ENCODE measurements at regions not wholly inside any gene's neighbourhood (a gene's known extent, or its start where the extent isn't known, plus 50 kb on each side); places are given as distances from the start of the nearest gene placed in this dataset.

DNA sequence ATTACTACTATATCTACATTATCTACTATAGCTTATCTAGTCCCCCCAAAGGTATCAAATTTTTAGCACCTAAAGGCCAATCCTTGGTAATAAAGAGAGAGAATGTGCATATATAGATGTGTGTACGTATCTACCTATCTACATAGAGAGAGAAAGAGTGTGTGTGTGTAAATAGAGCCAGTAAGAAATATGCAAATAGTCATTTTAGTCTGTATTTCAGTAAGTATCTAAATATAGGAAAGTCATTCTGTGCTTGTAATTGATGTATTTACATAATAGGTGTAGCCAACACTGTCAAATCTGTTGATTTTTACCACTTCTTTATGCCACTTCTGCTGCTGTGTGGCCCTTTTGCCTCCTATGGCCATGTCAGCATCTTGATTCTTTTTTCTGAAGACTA lies 284.5 kb upstream of the TFPI start:
- Histone ChIP-seq H4K91ac (ENCODE audit: low read length) (no peak overlapping the region), H3K9me3 (ENCODE audit: control insufficient read depth, low read length) (no peaks in the 10 kb centered on the region), H3K27ac (ENCODE audit: low read length, poor library complexity, severe bottlenecking) (no peak overlapping the region), H3K4me1 (ENCODE audit: control insufficient read depth, insufficient read depth, low read depth, low read length) (no peaks in the 10 kb centered on the region), H3K27me3 (ENCODE audit: control insufficient read depth in 1 of 2, insufficient read depth in 1 of 2, low read length in 2 of 2) (no peaks in the 10 kb centered on the region), H3K18ac (ENCODE audit: low read depth in 1 of 2, low read length in 2 of 2) (no peak overlapping the region), H2BK15ac (ENCODE audit: low read depth, poor library complexity, severe bottlenecking) (no peak overlapping the region), H3K14ac (ENCODE audit: low read length in 2 of 2) (no peak overlapping the region), H2BK120ac (ENCODE audit: low read depth, low read length) (no peak overlapping the region), H3K4ac (ENCODE audit: low read depth in 1 of 2, low read length in 2 of 2) (no peak overlapping the region), H4K8ac (ENCODE audit: low read length) (no peak overlapping the region), H3K4me2 (ENCODE audit: low read length, poor library complexity, severe bottlenecking) (no peak overlapping the region), H2AFZ (ENCODE audit: low read depth, low read length) (no peak overlapping the region), H3K4me3 (ENCODE audit: insufficient read depth in 1 of 2, low read depth in 1 of 2, low read length in 2 of 2) (no peak overlapping the region), H2BK5ac (ENCODE audit: low read depth, low read length, poor library complexity, severe bottlenecking) (no peak overlapping the region), H3K79me1 (replicated peaks; ENCODE audit: low read length, poor library complexity, severe bottlenecking) (no peaks in the 10 kb centered on the region), H2AK5ac (ENCODE audit: low read length, severe bottlenecking) (no peak overlapping the region), H3K36me3 (ENCODE audit: control insufficient read depth in 1 of 2, insufficient read depth in 2 of 2, low read depth in 1 of 2, low read length in 2 of 2) (no peaks in the 10 kb centered on the region), H3K9ac (ENCODE audit: low read length) (no peak overlapping the region), H3K23ac (ENCODE audit: low read length in 2 of 2) (no peak overlapping the region), H2BK12ac (ENCODE audit: low read length in 2 of 2) (no peak overlapping the region)
- DNase-seq, result no peak
- WGBS, result 100% methylated on average over 1 of the region's 1 CpG

DNA sequence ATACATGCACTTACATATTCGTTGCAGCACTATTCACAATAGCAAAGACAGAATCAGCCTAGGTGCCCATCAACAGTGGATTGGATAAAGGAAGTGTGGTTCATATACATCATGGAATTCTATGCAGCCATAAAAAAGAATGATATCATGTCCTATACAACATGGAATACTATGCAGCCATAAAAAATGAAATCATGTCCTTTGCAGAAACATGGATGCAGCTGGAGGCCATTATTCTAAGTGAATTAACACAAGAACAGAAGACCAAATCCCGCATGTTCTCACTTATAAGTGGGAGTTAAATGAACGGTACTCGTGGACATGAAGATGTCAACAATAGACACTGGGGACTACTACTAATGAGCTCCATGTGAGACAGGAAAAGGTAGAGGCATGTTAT lies 288.1 kb upstream of the TFPI start:
- no peak for DNase-seq
- no peak overlapping the region for H2BK5ac ChIP-seq (ENCODE audit: low read depth, low read length, poor library complexity, severe bottlenecking)
- H2BK12ac ChIP-seq (ENCODE audit: low read length in 2 of 2), result no peak overlapping the region
- no peak overlapping the region for H3K4ac ChIP-seq (ENCODE audit: low read depth in 1 of 2, low read length in 2 of 2)
- H3K79me1 ChIP-seq (replicated peaks; ENCODE audit: low read length, poor library complexity, severe bottlenecking), result no peaks in the 10 kb centered on the region
- H3K27me3 ChIP-seq (ENCODE audit: control insufficient read depth in 1 of 2, insufficient read depth in 1 of 2, low read length in 2 of 2), result no peaks in the 10 kb centered on the region
- no peak overlapping the region for H2BK15ac ChIP-seq (ENCODE audit: low read depth, poor library complexity, severe bottlenecking)
- H3K27ac ChIP-seq (ENCODE audit: low read length, poor library complexity, severe bottlenecking), result no peak overlapping the region
- no peak overlapping the region for H3K14ac ChIP-seq (ENCODE audit: low read length in 2 of 2)
- no peak overlapping the region for H3K4me3 ChIP-seq (ENCODE audit: insufficient read depth in 1 of 2, low read depth in 1 of 2, low read length in 2 of 2)
- WGBS, result 94% methylated on average over 4 of the region's 4 CpGs
- H3K4me1 ChIP-seq (ENCODE audit: control insufficient read depth, insufficient read depth, low read depth, low read length), result no peaks in the 10 kb centered on the region
- no peak overlapping the region for H3K18ac ChIP-seq (ENCODE audit: low read depth in 1 of 2, low read length in 2 of 2)
- H3K9ac ChIP-seq (ENCODE audit: low read length), result no peak overlapping the region
- no peaks in the 10 kb centered on the region for H3K36me3 ChIP-seq (ENCODE audit: control insufficient read depth in 1 of 2, insufficient read depth in 2 of 2, low read depth in 1 of 2, low read length in 2 of 2)
- no peak overlapping the region for H3K4me2 ChIP-seq (ENCODE audit: low read length, poor library complexity, severe bottlenecking)
- no peak overlapping the region for H4K91ac ChIP-seq (ENCODE audit: low read length)
- no peaks in the 10 kb centered on the region for H3K9me3 ChIP-seq (ENCODE audit: control insufficient read depth, low read length)
- H2AK5ac ChIP-seq (ENCODE audit: low read length, severe bottlenecking), result no peak overlapping the region
- no peak overlapping the region for H2AFZ ChIP-seq (ENCODE audit: low read depth, low read length)
- no peak overlapping the region for H4K8ac ChIP-seq (ENCODE audit: low read length)
- no peak overlapping the region for H3K23ac ChIP-seq (ENCODE audit: low read length in 2 of 2)
- no peak overlapping the region for H2BK120ac ChIP-seq (ENCODE audit: low read depth, low read length)

- peak; percentile 72 for DNase-seq
- Histone ChIP-seq H3K18ac (ENCODE audit: low read depth in 1 of 2, low read length in 2 of 2) (peak overlapping the region in 1 of 2 experiments; percentile 33), H2AK5ac (ENCODE audit: low read length, severe bottlenecking) (no peak overlapping the region), H3K4me3 (ENCODE audit: insufficient read depth in 1 of 2, low read depth in 1 of 2, low read length in 2 of 2) (no peak overlapping the region), H3K9me3 (ENCODE audit: control insufficient read depth, low read length) (no peaks in the 10 kb centered on the region), H3K4me1 (ENCODE audit: control insufficient read depth, insufficient read depth, low read depth, low read length) (no peaks in the 10 kb centered on the region), H3K27ac (ENCODE audit: low read length, poor library complexity, severe bottlenecking) (no peak overlapping the region), H2AFZ (ENCODE audit: low read depth, low read length) (no peak overlapping the region), H3K14ac (ENCODE audit: low read length in 2 of 2) (no peak overlapping the region), H2BK12ac (ENCODE audit: low read length in 2 of 2) (no peak overlapping the region), H4K8ac (ENCODE audit: low read length) (no peak overlapping the region), H3K79me1 (replicated peaks; ENCODE audit: low read length, poor library complexity, severe bottlenecking) (no peaks in the 10 kb centered on the region), H3K4ac (ENCODE audit: low read depth in 1 of 2, low read length in 2 of 2) (no peak overlapping the region), H3K9ac (ENCODE audit: low read length) (peak overlapping the region; percentile 37), H2BK15ac (ENCODE audit: low read depth, poor library complexity, severe bottlenecking) (no peak overlapping the region), H3K27me3 (ENCODE audit: control insufficient read depth in 1 of 2, insufficient read depth in 1 of 2, low read length in 2 of 2) (no peaks in the 10 kb centered on the region), H2BK120ac (ENCODE audit: low read depth, low read length) (no peak overlapping the region), H3K36me3 (ENCODE audit: control insufficient read depth in 1 of 2, insufficient read depth in 2 of 2, low read depth in 1 of 2, low read length in 2 of 2) (no peaks in the 10 kb centered on the region), H3K4me2 (ENCODE audit: low read length, poor library complexity, severe bottlenecking) (no peak overlapping the region), H2BK5ac (ENCODE audit: low read depth, low read length, poor library complexity, severe bottlenecking) (no peak overlapping the region), H3K23ac (ENCODE audit: low read length in 2 of 2) (no peak overlapping the region), H4K91ac (ENCODE audit: low read length) (no peak overlapping the region)
- 74% methylated on average over 5 of the region's 8 CpGs for WGBS
Measured at GRCh38 chr2:187842978-187843847, 289.0 kb upstream of the TFPI start.

- H2BK15ac ChIP-seq (ENCODE audit: low read depth, poor library complexity, severe bottlenecking), result no peak overlapping the region
- 96% methylated on average over 1 of the region's 1 CpG for WGBS
- no peak overlapping the region for H3K18ac ChIP-seq (ENCODE audit: low read depth in 1 of 2, low read length in 2 of 2)
- H3K4me2 ChIP-seq (ENCODE audit: low read length, poor library complexity, severe bottlenecking), result no peak overlapping the region
- no peak overlapping the region for H3K14ac ChIP-seq (ENCODE audit: low read length in 2 of 2)
- no peaks in the 10 kb centered on the region for H3K9me3 ChIP-seq (ENCODE audit: control insufficient read depth, low read length)
- H3K36me3 ChIP-seq (ENCODE audit: control insufficient read depth in 1 of 2, insufficient read depth in 2 of 2, low read depth in 1 of 2, low read length in 2 of 2), result no peaks in the 10 kb centered on the region
- H2BK5ac ChIP-seq (ENCODE audit: low read depth, low read length, poor library complexity, severe bottlenecking), result no peak overlapping the region
- H4K91ac ChIP-seq (ENCODE audit: low read length), result no peak overlapping the region
- H3K4ac ChIP-seq (ENCODE audit: low read depth in 1 of 2, low read length in 2 of 2), result no peak overlapping the region
- no peak overlapping the region for H2AK5ac ChIP-seq (ENCODE audit: low read length, severe bottlenecking)
- no peak overlapping the region for H3K27ac ChIP-seq (ENCODE audit: low read length, poor library complexity, severe bottlenecking)
- H3K79me1 ChIP-seq (replicated peaks; ENCODE audit: low read length, poor library complexity, severe bottlenecking), result no peaks in the 10 kb centered on the region
- no peaks in the 10 kb centered on the region for H3K27me3 ChIP-seq (ENCODE audit: control insufficient read depth in 1 of 2, insufficient read depth in 1 of 2, low read length in 2 of 2)
- H2BK12ac ChIP-seq (ENCODE audit: low read length in 2 of 2), result no peak overlapping the region
- H3K23ac ChIP-seq (ENCODE audit: low read length in 2 of 2), result no peak overlapping the region
- no peak overlapping the region for H2BK120ac ChIP-seq (ENCODE audit: low read depth, low read length)
- H2AFZ ChIP-seq (ENCODE audit: low read depth, low read length), result no peak overlapping the region
- H4K8ac ChIP-seq (ENCODE audit: low read length), result no peak overlapping the region
- no peak overlapping the region for H3K9ac ChIP-seq (ENCODE audit: low read length)
- H3K4me3 ChIP-seq (ENCODE audit: insufficient read depth in 1 of 2, low read depth in 1 of 2, low read length in 2 of 2), result no peak overlapping the region
- H3K4me1 ChIP-seq (ENCODE audit: control insufficient read depth, insufficient read depth, low read depth, low read length), result no peaks in the 10 kb centered on the region
- no peak for DNase-seq
Measured at GRCh38 chr2:187847245-187848208, 293.3 kb upstream of the TFPI start.
